Tibial nerve (tissue), 4 donors: ENCODE measurements at regions not wholly inside any gene's neighbourhood (a gene's known extent, or its start where the extent isn't known, plus 50 kb on each side); places are given as distances from the start of the nearest gene placed in this dataset.
"Not testable (repeated sequence)": the region's sequence is repeated elsewhere in the genome, so short reads cannot be mapped to it uniquely, and the experiment has no call there.

Source experiments
- EP300 ChIP-seq, 2 donors: sonication (generic); formaldehyde crosslinking; IDR thresholded peaks; one replicate each; pipeline ENCODE4 v1.6.1; 2017; ENCODE audit warnings: antibody characterized with exemption in 2 of 2, mild to moderate bottlenecking in 1 of 2
- POLR2A ChIP-seq, 2 donors: fragments of 450-650 bp; IDR thresholded peaks; one replicate each; pipeline ENCODE4 v1.6.1; 2017; ENCODE audit warnings: antibody characterized with exemption in 2 of 2, mild to moderate bottlenecking in 2 of 2, moderate library complexity in 2 of 2
- TF ChIP-seq, protein P1 (sequence below), 5 experiments: fragments of 200-600 bp in 3 of 5; fragments of 450-650 bp in 2 of 5; sonication (generic) in 3 of 5; IDR thresholded peaks; one replicate each; pipeline ENCODE4 v1.5.1; 2016 to 2019; ENCODE audit warnings: antibody characterized with exemption in 5 of 5, mild to moderate bottlenecking in 3 of 5, moderate library complexity in 2 of 5

DNA sequence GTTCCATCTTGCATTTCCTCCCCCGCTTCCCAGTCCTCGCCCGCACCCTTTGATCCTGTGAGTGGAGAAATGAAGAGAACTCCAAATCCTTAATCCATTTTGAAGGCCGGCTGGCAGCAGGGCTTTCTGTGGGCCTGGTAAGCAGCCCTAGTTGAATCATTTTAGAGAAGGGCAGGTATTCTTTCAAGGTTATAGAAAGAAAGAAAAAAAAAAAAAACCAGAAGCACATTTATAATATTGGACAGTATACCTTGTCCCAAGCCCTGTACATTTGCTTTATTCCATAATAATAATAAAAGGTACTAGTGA lies 103.7 kb downstream of the PROP1 start:
- TF ChIP-seq, protein P1, sequence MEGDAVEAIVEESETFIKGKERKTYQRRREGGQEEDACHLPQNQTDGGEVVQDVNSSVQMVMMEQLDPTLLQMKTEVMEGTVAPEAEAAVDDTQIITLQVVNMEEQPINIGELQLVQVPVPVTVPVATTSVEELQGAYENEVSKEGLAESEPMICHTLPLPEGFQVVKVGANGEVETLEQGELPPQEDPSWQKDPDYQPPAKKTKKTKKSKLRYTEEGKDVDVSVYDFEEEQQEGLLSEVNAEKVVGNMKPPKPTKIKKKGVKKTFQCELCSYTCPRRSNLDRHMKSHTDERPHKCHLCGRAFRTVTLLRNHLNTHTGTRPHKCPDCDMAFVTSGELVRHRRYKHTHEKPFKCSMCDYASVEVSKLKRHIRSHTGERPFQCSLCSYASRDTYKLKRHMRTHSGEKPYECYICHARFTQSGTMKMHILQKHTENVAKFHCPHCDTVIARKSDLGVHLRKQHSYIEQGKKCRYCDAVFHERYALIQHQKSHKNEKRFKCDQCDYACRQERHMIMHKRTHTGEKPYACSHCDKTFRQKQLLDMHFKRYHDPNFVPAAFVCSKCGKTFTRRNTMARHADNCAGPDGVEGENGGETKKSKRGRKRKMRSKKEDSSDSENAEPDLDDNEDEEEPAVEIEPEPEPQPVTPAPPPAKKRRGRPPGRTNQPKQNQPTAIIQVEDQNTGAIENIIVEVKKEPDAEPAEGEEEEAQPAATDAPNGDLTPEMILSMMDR (IDR thresholded peaks at IDR 0.05), result not testable (repeated sequence)
- TF ChIP-seq EP300, POLR2A (IDR thresholded peaks at IDR 0.05): not testable (repeated sequence)
